H1 (cell line): ENCODE measurements at regions not wholly inside any gene's neighbourhood (a gene's known extent, or its start where the extent isn't known, plus 50 kb on each side); places are given as distances from the start of the nearest gene placed in this dataset.

Source experiments
- CTCF ChIA-PET: fragments of 300-600 bp; sonication (Branson Sonifier 250); formaldehyde crosslinking; loops from one replicate; lab custom pipeline; 2021; ENCODE audit not compliant: partially characterized antibody; lab: Charles Lee
- POLR2A ChIA-PET: fragments of 300-600 bp; sonication (Branson Sonifier 250); formaldehyde crosslinking; loops from one replicate; lab custom pipeline; 2021; ENCODE audit warnings: inconsistent platforms; ENCODE audit not compliant: partially characterized antibody; lab: Charles Lee
- DNase-seq, 2 experiments: peaks; one replicate each; pipeline versions ENCODE4 v3.0.0 to v3.0.0-alpha.2; 2010 to 2022; ENCODE audit warnings: low spot score in 2 of 2, low read depth in 1 of 2, mixed read lengths in 1 of 2
- FAIRE-seq: peaks from 2 replicates; lab custom pipeline; 2011; peaks lifted over from hg19 to GRCh38; lab: Jason Lieb, UNC
- H2AFZ ChIP-seq: 2 replicates; pipeline ENCODE4 v1.8.1; 2012; ENCODE audit warnings: low read length, inconsistent platforms
- H2AK5ac ChIP-seq: 2 replicates; pipeline ENCODE4 v1.6.1; 2013; ENCODE audit warnings: low read depth, low read length
- H2BK120ac ChIP-seq: replicated peaks from 2 replicates; pipeline ENCODE3; 2013; ENCODE audit warnings: low read depth, low read length, inconsistent platforms
- H2BK12ac ChIP-seq: 2 replicates; pipeline ENCODE4 v1.6.1; 2013; ENCODE audit warnings: low read depth, low read length
- H2BK15ac ChIP-seq: 2 replicates; pipeline ENCODE4 v1.6.1; 2013; ENCODE audit warnings: low read length
- H2BK20ac ChIP-seq: 2 replicates; pipeline ENCODE4 v1.6.1; 2013; ENCODE audit warnings: low read length
- H2BK5ac ChIP-seq: 2 replicates; pipeline ENCODE4 v1.6.1; 2013; ENCODE audit warnings: low read depth, low read length
- H3K14ac ChIP-seq: 2 replicates; pipeline ENCODE4 v1.6.1; 2013; ENCODE audit warnings: inconsistent platforms; ENCODE audit not compliant: insufficient read length
- H3K18ac ChIP-seq: 2 replicates; pipeline ENCODE4 v1.6.1; 2013; ENCODE audit warnings: low read length; ENCODE audit errors: extremely low read depth
- H3K23ac ChIP-seq: 2 replicates; pipeline ENCODE4 v1.6.1; 2013; ENCODE audit warnings: inconsistent platforms; ENCODE audit not compliant: insufficient read length
- H3K23me2 ChIP-seq: 2 replicates; pipeline ENCODE4 v1.6.1; 2013; ENCODE audit warnings: low read depth, low read length
- H3K27ac ChIP-seq: 2 replicates; pipeline ENCODE4 v1.6.1; 2011; ENCODE audit warnings: low read depth, low read length, inconsistent platforms
- H3K27me3 ChIP-seq, 4 experiments: replicated peaks in 1 of 4; 1 replicate in 1 of 4; 2 replicates in 3 of 4; pipeline versions ENCODE4 v1.6.1 to v1.8.1; 2011 to 2013; ENCODE audit warnings: low read length in 3 of 4, mild to moderate bottlenecking in 3 of 4, inconsistent platforms in 2 of 4, mixed read lengths in 2 of 4, moderate library complexity in 1 of 4; ENCODE audit not compliant: control insufficient read depth in 3 of 4, insufficient read depth in 3 of 4; ENCODE audit errors: extremely low read depth in 1 of 4
- H3K36me3 ChIP-seq, 4 experiments: 2 replicates each; pipeline versions ENCODE4 v1.6.1 to v1.8.1; 2011 to 2013; ENCODE audit warnings: mild to moderate bottlenecking in 4 of 4, low read length in 3 of 4, moderate library complexity in 2 of 4, control low read depth in 1 of 4, inconsistent platforms in 1 of 4; ENCODE audit not compliant: insufficient read depth in 4 of 4, control insufficient read depth in 2 of 4
- H3K4ac ChIP-seq: replicated peaks from 2 replicates; pipeline ENCODE3; 2013; ENCODE audit warnings: low read length, low read depth, mixed read lengths, inconsistent platforms; ENCODE audit not compliant: insufficient read length
- H3K4me1 ChIP-seq, 4 experiments: replicated peaks in 1 of 4; 1 replicate in 1 of 4; 2 replicates in 3 of 4; pipeline versions ENCODE4 v1.6.1 to v1.8.1; 2011 to 2013; ENCODE audit warnings: low read length in 3 of 4, inconsistent platforms in 2 of 4, mixed read lengths in 1 of 4; ENCODE audit not compliant: insufficient read depth in 4 of 4, control insufficient read depth in 3 of 4
- H3K4me2 ChIP-seq, 2 experiments: 2 replicates each; pipeline versions ENCODE4 v1.6.1 to v1.8.1; 2011 to 2013; ENCODE audit warnings: low read depth in 2 of 2, low read length in 2 of 2, control low read depth in 1 of 2, inconsistent platforms in 1 of 2, mild to moderate bottlenecking in 1 of 2; ENCODE audit not compliant: insufficient read depth in 1 of 2
- H3K4me3 ChIP-seq, 4 experiments: fragments of 200-600, 300-600 bp in 1 of 4; sonication (generic), shearing (Covaris generic), sonication (Bioruptor Twin) in 1 of 4; 2 replicates each; pipeline versions ENCODE4 v1.5.1 to v1.8.1; 2011 to 2016; ENCODE audit warnings: low read length in 4 of 4, low read depth in 3 of 4, control low read depth in 2 of 4, inconsistent platforms in 2 of 4, mild to moderate bottlenecking in 2 of 4, mixed read lengths in 1 of 4, moderate library complexity in 1 of 4; ENCODE audit not compliant: insufficient read depth in 2 of 4; ENCODE audit errors: extremely low read depth in 1 of 4
- H3K56ac ChIP-seq: replicated peaks from 2 replicates; pipeline ENCODE3; 2013; ENCODE audit warnings: low read depth, mild to moderate bottlenecking, mixed read lengths, low read length, inconsistent platforms; ENCODE audit not compliant: insufficient read length
- H3K79me1 ChIP-seq: 2 replicates; pipeline ENCODE4 v1.6.1; 2013; ENCODE audit warnings: low read depth, low read length, control low read depth
- H3K79me2 ChIP-seq, 2 experiments: 2 replicates each; pipeline versions ENCODE4 v1.6.1 to v1.8.1; 2012 to 2013; ENCODE audit warnings: low read length in 2 of 2, mild to moderate bottlenecking in 2 of 2, inconsistent platforms in 1 of 2; ENCODE audit not compliant: insufficient read depth in 2 of 2, control insufficient read depth in 1 of 2
- H3K9ac ChIP-seq, 4 experiments: replicated peaks in 1 of 4; 1 replicate in 1 of 4; 2 replicates in 3 of 4; pipeline versions ENCODE4 v1.6.1 to v1.8.1; 2011 to 2013; ENCODE audit warnings: low read depth in 3 of 4, low read length in 3 of 4, control low read depth in 2 of 4, mild to moderate bottlenecking in 2 of 4, moderate library complexity in 2 of 4, inconsistent platforms in 1 of 4; ENCODE audit errors: extremely low read depth in 1 of 4
- H3K9me3 ChIP-seq, 2 experiments: 2 replicates each; pipeline versions ENCODE4 v1.6.1 to v1.8.1; 2012 to 2013; ENCODE audit warnings: mild to moderate bottlenecking in 2 of 2, moderate library complexity in 2 of 2, control low read depth in 1 of 2, inconsistent platforms in 1 of 2, low read depth in 1 of 2, low read length in 1 of 2, mixed read lengths in 1 of 2; ENCODE audit not compliant: insufficient read depth in 2 of 2
- H4K20me1 ChIP-seq, 2 experiments: replicated peaks in 1 of 2; 2 replicates each; pipeline versions ENCODE3 to v1.8.1; 2011 to 2013; ENCODE audit warnings: inconsistent platforms in 2 of 2, low read length in 2 of 2, mild to moderate bottlenecking in 1 of 2; ENCODE audit not compliant: insufficient read depth in 2 of 2, control insufficient read depth in 1 of 2
- H4K5ac ChIP-seq: 2 replicates; pipeline ENCODE4 v1.6.1; 2013; ENCODE audit warnings: low read length, low read depth, mixed read lengths, inconsistent platforms; ENCODE audit not compliant: insufficient read length
- H4K8ac ChIP-seq: 2 replicates; pipeline ENCODE4 v1.8.0; 2013; ENCODE audit warnings: mild to moderate bottlenecking, moderate library complexity, low read length, inconsistent platforms; ENCODE audit not compliant: insufficient read depth; ENCODE audit errors: extremely low read depth
- H4K91ac ChIP-seq: replicated peaks from 2 replicates; pipeline ENCODE3; 2013; ENCODE audit warnings: low read length, mixed read lengths, inconsistent platforms; ENCODE audit not compliant: insufficient read length
- ATF2 ChIP-seq: IDR thresholded peaks from 2 replicates; pipeline ENCODE4 v1.6.1; 2012; ENCODE audit warnings: low read length, inconsistent platforms
- CREB1 ChIP-seq: IDR thresholded peaks from 2 replicates; pipeline ENCODE4 v1.6.1; 2012; ENCODE audit warnings: inconsistent platforms
- CTCF ChIP-seq, 3 experiments: IDR thresholded peaks; 1 replicate in 2 of 3; 2 replicates in 1 of 3; pipeline versions ENCODE4 v1.5.1 to v1.6.1; 2011; ENCODE audit warnings: low read length in 3 of 3, mild to moderate bottlenecking in 3 of 3, inconsistent platforms in 2 of 3, low read depth in 1 of 3, moderate library complexity in 1 of 3; ENCODE audit not compliant: insufficient read depth in 1 of 3; ENCODE audit errors: control extremely low read depth in 1 of 3
- JUN ChIP-seq: IDR thresholded peaks from 2 replicates; pipeline ENCODE4 v1.6.1; 2011; ENCODE audit warnings: low read depth, mild to moderate bottlenecking, improper control_type of control experiment, low read length
- KDM1A ChIP-seq: fragments of 200-600, 300-600 bp; sonication (generic); IDR thresholded peaks from 2 replicates; pipeline ENCODE4 v1.7.1; 2016; ENCODE audit warnings: mild to moderate bottlenecking, low read length, borderline replicate concordance
- MAFK ChIP-seq: IDR thresholded peaks from 2 replicates; pipeline ENCODE4 v1.6.1; 2012; ENCODE audit warnings: low read depth, mild to moderate bottlenecking, improper control_type of control experiment, low read length
- RAD21 ChIP-seq, 2 experiments: IDR thresholded peaks in 1 of 2; conservative IDR thresholded peaks in 1 of 2; 2 replicates each; pipeline ENCODE4 v1.6.1; 2011; ENCODE audit warnings: low read depth in 2 of 2, low read length in 2 of 2, improper control_type of control experiment in 1 of 2, inconsistent platforms in 1 of 2, mild to moderate bottlenecking in 1 of 2, moderate library complexity in 1 of 2
- RNF2 ChIP-seq: fragments of 200-900, 300-1000 bp; sonication (generic); IDR thresholded peaks from 2 replicates; pipeline ENCODE4 v1.7.1; 2016; ENCODE audit warnings: borderline replicate concordance, low read depth, mild to moderate bottlenecking, antibody characterized with exemption, low read length; ENCODE audit not compliant: poor library complexity, severe bottlenecking; ENCODE audit errors: missing control alignments
- ZNF274 ChIP-seq: IDR thresholded peaks from 2 replicates; pipeline ENCODE4 v1.7.0; 2012; ENCODE audit warnings: low read length, borderline replicate concordance; ENCODE audit errors: extremely low read depth
- WGBS, 2 experiments: shearing (Covaris generic) in 1 of 2; methylation state at CpG; one replicate each; pipeline versions ENCODE4 v1.1.6 to v1.1.7; 2013 to 2015; ENCODE audit warnings: low lambda C conversion rate in 2 of 2, mixed read lengths in 2 of 2, inconsistent platforms in 1 of 2, low coverage in 1 of 2, missing lambda C conversion rate in 1 of 2; ENCODE audit not compliant: insufficient replicate concordance in 2 of 2, insufficient coverage in 1 of 2, insufficient read length in 1 of 2; ENCODE audit errors: extremely low coverage in 1 of 2, missing lambda C conversion rate in 1 of 2; 5-methylcytosine and 5-hydroxymethylcytosine counted together

GRCh38 chr1:76793594-76793993 is 73.7 kb upstream of the ST6GALNAC5 start:
- ChIA-PET CTCF (interaction anchor here (0.7 kb wide), 1 partner anchor 169 kb away, joined by 3 read pairs; no protein-coding TSS in a partner anchor), POLR2A (no interaction called here)
- no peak overlapping the region for H2AK5ac ChIP-seq
- H2AFZ ChIP-seq, result peak overlapping the region; percentile 52; the same call in 1 of the 2 replicates
- H4K8ac ChIP-seq, result no peak overlapping the region
- no peak overlapping the region for H2BK5ac ChIP-seq
- H3K79me1 ChIP-seq, result no peaks in the 10 kb centered on the region
- no peaks in the 10 kb centered on the region for H3K9me3 ChIP-seq
- no peaks in the 10 kb centered on the region for H3K4me1 ChIP-seq
- 83% methylated on average over 2 of the region's 2 CpGs; no CpG with 5 or more reads in 1 of the 2 experiments for WGBS, 2 experiments
- no peak overlapping the region for H2BK15ac ChIP-seq
- no peak overlapping the region for H3K4me3 ChIP-seq
- H3K9ac ChIP-seq, result no peak overlapping the region
- H3K4ac ChIP-seq, result no peak overlapping the region
- H2BK12ac ChIP-seq, result no peak overlapping the region
- H2BK20ac ChIP-seq, result no peak overlapping the region
- H3K27me3 ChIP-seq, result no peaks in the 10 kb centered on the region
- no peak overlapping the region for H3K18ac ChIP-seq
- no peak overlapping the region for H4K5ac ChIP-seq
- H3K14ac ChIP-seq, result no peak overlapping the region
- no peak overlapping the region for H4K91ac ChIP-seq
- DNase-seq (no peak), FAIRE-seq (no peak)
- H3K4me2 ChIP-seq, result no peak overlapping the region
- H2BK120ac ChIP-seq, result no peak overlapping the region
- no peak overlapping the region for H3K56ac ChIP-seq
- H4K20me1 ChIP-seq, result no peaks in the 10 kb centered on the region
- H3K36me3 ChIP-seq, result no peaks in the 10 kb centered on the region
- no peaks in the 10 kb centered on the region for H3K79me2 ChIP-seq
- no peak overlapping the region for H3K23ac ChIP-seq
- H3K23me2 ChIP-seq, result no peaks in the 10 kb centered on the region
- H3K27ac ChIP-seq, result no peak overlapping the region
- TF ChIP-seq ATF2 (no peak), RAD21 (IDR thresholded peaks at IDR 0.05 in 1 of 2, conservative IDR thresholded peaks at IDR 0.05 in 1 of 2; ENCODE audit: low read depth in 2 of 2, low read length in 2 of 2) (no peak), MAFK (no peak), JUN (no peak), KDM1A (no peak), CTCF (IDR thresholded peaks at IDR 0.05; ENCODE audit: control extremely low read depth in 1 of 3, insufficient read depth in 1 of 3, low read depth in 1 of 3, low read length in 3 of 3) (no peak), CREB1 (no peak), ZNF274 (no peak), RNF2 (no peak)
